Hematopoietic multipotent progenitor cell treated with erythropoietin and hydrocortisone succinate and interleukin-3 and kit ligand, for 15 days (in vitro differentiated cells): ENCODE measurements at regions not wholly inside any gene's neighbourhood (a gene's known extent, or its start where the extent isn't known, plus 50 kb on each side); places are given as distances from the start of the nearest gene placed in this dataset.
"Not testable (repeated sequence)": the region's sequence is repeated elsewhere in the genome, so short reads cannot be mapped to it uniquely, and the experiment has no call there.

Experiments used
- DNase-seq: peaks from one replicate; pipeline ENCODE4 v3.0.0-alpha.2; 2015; ENCODE audit warnings: low spot score

DNA sequence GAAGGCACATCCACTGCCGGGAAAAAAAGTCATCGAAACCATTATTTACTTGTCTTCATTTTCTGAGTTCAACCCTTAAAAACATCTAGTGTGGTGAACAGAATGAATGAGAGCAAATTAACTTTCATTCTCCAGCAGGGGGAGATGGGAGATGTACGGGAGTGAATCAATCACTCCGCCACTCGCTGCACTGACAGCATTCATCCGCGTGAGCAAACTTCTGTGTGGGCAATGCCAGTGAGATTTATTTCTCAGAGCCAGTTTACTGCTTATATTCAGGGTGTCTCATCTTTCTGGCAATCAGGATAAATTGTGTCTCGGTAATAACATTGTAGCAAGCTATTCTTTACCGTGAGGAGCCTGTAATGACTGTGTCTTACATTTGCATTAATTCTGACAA is 463.6 kb upstream of the MIS18BP1 start:
- DNase-seq = no peak

DNA sequence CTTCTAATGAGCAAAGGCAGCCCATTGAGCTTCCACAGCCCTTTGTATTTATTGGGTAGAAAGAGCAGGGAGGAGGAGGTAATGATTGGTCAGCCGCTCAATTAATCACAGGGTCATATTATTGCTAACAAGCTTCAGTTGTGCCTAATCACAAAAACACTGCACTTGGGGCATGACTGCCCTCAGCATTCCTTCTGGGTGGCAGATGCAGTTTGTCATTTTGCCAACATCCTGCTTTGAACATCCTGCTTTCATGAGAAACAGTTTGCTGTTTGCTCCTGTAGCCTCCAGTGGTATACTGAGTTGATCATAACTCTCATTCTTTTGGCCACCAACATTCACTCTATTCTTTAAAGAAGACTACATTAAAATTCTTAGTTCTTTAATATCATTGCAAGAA is 462.9 kb upstream of the MIS18BP1 start:
- DNase-seq = no peak

- DNase-seq = no peak
These were observed 456.5 kb upstream of the MIS18BP1 start for GRCh38 chr14:45709541-45709940.

GRCh38 chr14:45705940-45706534 is 453.0 kb upstream of the MIS18BP1 start:
- DNase-seq = no peak

GRCh38 chr14:45699471-45699870 is 446.5 kb upstream of the MIS18BP1 start:
- DNase-seq = no peak

DNA sequence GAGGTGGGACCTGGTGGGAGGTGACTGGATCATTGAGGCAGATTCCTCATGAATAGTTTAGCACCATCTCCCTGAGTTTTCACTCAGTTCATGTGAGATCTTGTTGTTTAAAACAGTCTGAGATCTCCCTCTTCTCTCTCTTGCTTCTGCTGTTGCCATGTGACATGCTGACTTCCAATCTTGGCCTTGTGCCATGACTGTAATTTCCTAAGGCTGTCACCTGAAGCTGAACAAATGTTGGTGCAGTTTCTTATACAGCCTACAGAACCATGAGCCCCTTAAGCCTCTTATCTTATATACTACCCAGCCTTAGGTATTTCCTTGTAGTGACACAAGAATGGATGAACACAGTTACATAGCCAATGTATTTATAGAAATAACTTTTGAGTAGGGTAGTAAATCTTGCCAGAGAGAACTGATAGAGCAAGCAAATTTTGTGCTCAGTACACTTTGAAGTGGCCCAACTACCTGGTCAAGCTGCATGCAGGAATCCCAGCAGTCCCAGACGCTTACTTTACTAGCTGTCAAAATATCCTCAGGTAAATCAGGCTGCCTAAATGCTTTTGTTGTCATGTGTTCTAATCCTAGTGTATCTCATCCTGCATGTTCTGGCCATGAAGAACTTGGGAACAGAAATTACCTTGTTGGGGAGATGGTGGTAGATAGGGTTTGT is 445.6 kb upstream of the MIS18BP1 start:
- DNase-seq = no peak

DNA sequence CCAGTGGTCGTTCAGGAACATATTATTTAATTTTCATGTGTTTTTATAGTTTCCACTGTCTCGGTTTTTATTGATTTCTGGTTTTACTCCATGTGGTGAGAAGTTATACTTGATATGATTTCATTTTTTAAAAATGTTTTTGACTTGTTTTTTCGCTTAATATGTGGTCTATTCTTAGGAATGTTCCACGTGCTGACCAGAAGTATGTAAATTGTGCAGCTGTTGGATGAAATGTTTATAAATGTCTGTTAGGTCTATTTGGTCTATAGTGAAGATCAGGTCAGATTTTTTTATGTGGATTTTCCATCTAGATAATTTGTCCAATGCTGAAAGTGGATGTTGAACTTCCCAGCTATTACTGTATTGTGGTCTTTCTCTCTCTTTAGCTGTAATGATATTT is 433.8 kb upstream of the MIS18BP1 start:
- DNase-seq = no peak

DNA sequence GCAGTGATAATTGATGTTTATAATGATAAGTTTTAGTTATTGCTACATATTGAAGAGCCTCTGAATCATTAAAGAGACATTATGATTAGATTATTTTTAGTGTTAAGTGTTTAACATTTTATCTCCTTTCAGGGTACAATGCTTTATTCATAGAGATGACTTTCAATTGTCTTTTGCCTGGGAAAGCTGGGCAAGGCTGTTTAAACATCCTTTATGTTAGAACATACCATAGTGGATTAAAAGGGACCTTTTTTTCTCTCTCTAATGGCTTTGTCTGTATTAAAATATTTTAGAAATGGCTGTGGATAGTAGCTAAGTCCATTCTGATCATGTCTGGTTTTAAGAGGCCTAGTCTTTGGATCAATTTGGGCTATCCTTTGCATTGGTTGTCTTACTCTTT is 427.5 kb upstream of the MIS18BP1 start:
- no peak for DNase-seq

GRCh38 chr14:45679853-45680252 is 426.9 kb upstream of the MIS18BP1 start:
- DNase-seq = no peak

DNA sequence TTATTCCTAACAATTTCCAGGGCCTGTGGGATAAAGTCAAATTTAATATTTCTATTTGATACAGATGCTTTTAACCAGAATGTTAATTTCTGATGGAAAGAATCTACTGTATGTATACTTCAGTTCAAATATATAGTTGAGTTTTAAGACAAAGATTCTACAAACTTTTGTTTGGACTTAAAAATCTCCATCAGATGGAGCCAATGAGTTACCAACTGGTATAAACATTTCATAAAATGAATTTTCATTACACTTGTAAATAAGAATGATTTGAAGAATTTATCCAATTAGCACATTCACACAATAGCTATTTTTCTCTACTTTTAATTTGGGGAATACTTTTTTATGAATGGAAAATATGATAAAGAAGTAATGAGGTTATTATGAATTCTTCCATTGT is 425.2 kb upstream of the MIS18BP1 start:
- no peak for DNase-seq

- DNase-seq = no peak
These were observed 420.4 kb upstream of the MIS18BP1 start for GRCh38 chr14:45673420-45673819.

GRCh38 chr14:45664668-45665356 is 411.8 kb upstream of the MIS18BP1 start:
- no peak for DNase-seq

- no peak for DNase-seq
These were observed 405.9 kb upstream of the MIS18BP1 start for GRCh38 chr14:45658917-45659299.

DNA sequence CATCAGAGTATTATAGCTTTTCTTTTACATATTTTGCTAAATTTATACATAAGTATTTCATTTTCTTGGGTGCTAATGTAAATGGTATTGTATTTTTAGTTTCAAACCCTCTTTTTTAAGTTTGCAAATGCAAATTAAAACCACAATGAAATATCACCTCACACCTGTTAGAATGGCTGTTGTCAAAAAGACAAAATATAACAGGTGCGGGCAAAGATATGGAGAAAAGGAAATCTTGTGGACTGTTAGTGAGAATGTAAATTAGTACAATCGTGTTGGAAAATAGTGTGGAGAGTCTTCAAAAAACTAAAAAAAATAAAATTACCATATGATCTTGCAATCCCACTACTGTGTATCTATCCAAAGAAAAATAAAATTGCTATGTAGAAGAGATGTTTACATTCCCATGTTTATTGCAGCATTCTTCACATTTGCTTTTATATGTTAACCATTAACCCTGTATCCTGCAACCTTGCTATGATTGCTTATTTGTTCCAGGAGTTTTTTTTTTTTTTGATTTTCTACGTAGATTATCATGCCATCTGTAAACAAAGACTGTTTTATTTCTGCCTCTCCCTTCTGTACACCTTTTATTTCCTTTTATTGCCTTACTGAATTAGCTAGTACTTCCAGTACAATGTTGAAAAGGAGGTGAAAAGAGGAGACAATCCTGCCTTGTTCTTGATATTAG is 405.4 kb upstream of the MIS18BP1 start:
- DNase-seq = no peak

DNA sequence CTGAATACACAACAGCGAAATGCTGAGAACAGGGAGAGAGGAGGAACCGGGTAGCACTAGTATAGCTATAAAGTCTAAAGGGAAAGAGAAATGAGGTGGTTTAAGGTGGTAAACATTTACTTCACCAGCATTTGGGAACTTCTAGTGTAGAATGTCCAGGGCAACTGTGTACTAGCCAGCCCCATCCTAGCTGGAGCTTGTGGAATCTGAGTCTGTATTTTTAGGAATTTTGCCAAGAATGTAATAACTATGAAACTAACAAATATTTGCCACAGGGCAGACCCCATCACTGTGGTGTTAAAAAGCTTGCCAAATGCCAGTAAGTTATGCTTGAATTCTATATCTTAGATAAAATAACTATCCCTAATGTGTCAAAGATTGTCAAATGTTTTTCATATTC is 398.9 kb upstream of the MIS18BP1 start:
- DNase-seq = no peak

- DNase-seq = no peak
These were observed 397.8 kb upstream of the MIS18BP1 start for GRCh38 chr14:45650754-45651153.

GRCh38 chr14:45649051-45649450 is 396.0 kb upstream of the MIS18BP1 start:
- no peak for DNase-seq

- no peak for DNase-seq
These were observed 388.5 kb upstream of the MIS18BP1 start for GRCh38 chr14:45641541-45641940.

GRCh38 chr14:45634651-45635441 is 381.8 kb upstream of the MIS18BP1 start:
- DNase-seq = not testable (repeated sequence)

DNA sequence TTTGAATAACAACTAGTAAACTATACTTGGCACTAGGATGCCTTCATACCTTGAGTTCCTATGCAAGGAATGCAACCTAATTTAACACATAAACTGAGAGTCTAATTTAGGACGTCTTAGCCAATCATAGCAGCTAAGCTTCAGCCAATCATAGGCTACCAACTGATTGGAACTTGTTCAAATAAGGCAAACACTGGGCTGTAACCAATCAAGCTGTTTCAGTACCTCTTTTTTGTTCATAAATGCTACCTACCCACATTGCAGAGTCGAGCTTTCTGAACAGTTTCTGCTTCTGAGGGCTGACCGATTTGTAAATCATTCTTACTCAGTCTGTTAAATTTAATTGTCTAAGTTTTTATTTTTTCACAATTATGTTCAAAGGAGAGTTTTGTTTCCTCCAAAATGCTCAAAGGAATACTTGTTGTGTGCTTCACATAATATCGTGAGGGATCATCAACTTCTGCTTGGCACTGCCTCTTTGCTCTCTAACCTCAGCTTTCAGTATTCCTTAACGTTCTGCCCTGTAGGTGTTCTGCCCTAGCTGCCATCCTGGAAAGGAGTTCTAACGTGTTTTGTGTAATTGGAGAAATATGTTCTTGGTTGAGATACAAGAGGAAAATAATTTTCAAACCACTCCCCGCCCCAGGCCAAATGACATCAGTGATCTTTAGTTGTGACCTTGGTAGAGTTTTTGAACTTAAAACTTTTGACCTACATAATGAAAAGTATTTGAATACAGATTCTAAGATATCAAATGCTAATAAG is 380.4 kb upstream of the MIS18BP1 start:
- no peak for DNase-seq

DNA sequence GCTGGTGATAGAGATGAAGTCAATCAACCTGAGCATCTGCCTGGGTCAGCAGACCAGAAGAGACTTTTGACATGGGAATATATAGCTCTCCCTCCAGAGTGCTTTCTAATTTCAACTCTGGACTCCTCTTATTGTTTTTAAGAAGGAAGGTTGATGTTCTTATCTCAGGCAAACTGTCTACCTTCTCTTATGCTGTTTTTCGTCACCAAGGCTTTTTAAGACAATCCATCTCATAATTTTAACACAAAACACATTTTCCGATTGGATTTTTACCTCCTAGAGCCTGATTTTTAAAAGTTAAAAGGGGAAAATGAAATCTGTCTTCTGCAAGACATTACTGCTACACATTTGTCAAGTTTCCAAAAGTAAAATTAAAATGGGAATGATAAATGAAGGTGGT is 368.7 kb upstream of the MIS18BP1 start:
- DNase-seq = no peak
